AML-193 (cell line): ENCODE measurements at regions not wholly inside any gene's neighbourhood (a gene's known extent, or its start where the extent isn't known, plus 50 kb on each side); places are given as distances from the start of the nearest gene placed in this dataset.
A peak's percentile ranks its signal among the peaks of the same experiment; 100 is the strongest.

Experiments used
- DNase-seq, 2 experiments: peaks; one replicate each; lab custom pipeline; 2025; lab: John Stamatoyannopoulos, UW

GRCh38 chr6:166842607-166843006 lies 113.7 kb downstream of the RNASET2 start:
- no peak for DNase-seq

GRCh38 chr6:166841216-166841615 lies 115.1 kb downstream of the RNASET2 start:
- no peak for DNase-seq

DNA sequence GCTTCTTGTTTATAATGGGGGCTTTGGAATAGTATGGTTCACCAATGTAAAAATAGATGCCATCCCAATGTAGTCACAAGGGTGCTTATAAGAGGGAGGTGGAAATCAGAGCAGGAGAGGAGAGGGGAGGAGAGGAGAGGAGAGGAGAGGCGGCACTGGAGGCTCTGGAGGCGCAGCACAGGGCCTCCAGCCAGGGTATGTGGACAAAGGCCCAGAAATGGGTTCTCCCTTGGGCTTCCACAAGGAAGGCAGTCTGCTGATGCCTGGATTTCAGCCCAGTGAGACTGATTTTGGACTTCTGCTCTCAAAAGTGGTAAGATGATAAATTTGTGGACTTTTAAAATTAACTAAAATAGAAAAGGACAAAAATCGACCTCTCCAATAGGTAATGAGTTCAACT lies 116.8 kb downstream of the RNASET2 start:
- DNase-seq, result no peak

DNA sequence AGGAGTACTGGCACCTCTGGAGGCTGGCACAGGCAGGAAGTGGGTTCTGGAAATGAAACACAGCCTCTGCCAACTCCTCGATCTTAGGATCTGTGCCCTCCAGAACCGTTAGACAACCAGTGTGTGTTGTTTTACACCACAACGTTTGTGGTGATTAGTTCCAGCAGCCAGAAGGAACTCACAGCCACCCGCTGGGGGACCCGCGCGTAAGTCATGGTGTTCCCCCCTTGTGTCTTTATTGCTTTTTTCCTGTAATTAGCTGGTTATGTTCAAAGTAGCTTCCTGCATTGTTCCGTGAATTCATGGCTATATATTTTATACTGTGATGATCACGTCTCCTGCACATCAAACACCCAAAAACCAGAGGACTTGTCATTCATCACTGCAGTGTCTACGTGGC lies 117.4 kb downstream of the RNASET2 start:
- DNase-seq, result no peak

GRCh38 chr6:166836785-166837718 lies 119.3 kb downstream of the RNASET2 start:
- DNase-seq, result no peak

DNA sequence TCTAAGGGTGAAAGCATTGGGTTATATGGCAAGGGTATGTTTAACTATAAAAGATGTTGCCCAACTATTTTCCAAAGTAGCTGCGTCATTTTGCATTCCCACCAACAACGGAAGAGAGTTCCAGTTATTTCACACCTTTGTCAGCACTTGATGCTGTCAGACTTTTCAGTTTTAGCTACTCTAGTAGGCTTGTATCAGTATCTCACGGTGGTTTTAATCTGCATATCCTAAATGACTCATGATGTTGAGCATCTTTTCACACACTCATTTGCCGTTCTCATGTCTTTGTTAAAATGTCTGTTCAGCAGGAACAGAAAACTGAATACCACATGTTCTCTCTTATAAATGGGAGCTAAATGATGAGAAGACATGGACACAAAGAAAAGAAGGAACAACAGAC lies 122.3 kb downstream of the RNASET2 start:
- DNase-seq, result no peak

GRCh38 chr6:166830891-166831363 lies 125.4 kb downstream of the RNASET2 start:
- DNase-seq, result no peak

- DNase-seq, result peak; percentile 15 to 22
These were observed 126.0 kb downstream of the RNASET2 start for GRCh38 chr6:166830185-166830890.

DNA sequence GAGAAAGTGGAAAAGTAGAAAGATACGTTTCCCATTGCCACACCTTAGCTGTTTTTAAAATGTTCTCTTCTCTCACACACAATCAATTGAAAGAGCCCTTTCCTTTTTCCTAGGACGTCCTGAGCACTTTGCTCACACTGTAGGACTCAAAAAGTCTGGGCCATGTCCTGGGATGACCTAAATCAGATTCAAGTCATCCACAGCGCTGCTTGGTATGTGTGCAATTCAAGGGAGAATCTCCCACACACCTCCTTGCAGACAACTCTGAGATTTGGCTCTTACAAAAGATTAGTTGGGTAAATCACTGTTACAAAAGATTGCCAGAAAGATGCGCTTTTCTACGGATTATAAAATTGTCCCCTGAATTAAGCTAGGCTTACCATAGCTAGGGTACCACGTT lies 130.1 kb downstream of the RNASET2 start:
- DNase-seq, result no peak

- no peak for DNase-seq
These were observed 130.7 kb downstream of the RNASET2 start for GRCh38 chr6:166825553-166826145.

- DNase-seq, result no peak
These were observed 131.5 kb downstream of the RNASET2 start for GRCh38 chr6:166824880-166825250.

DNA sequence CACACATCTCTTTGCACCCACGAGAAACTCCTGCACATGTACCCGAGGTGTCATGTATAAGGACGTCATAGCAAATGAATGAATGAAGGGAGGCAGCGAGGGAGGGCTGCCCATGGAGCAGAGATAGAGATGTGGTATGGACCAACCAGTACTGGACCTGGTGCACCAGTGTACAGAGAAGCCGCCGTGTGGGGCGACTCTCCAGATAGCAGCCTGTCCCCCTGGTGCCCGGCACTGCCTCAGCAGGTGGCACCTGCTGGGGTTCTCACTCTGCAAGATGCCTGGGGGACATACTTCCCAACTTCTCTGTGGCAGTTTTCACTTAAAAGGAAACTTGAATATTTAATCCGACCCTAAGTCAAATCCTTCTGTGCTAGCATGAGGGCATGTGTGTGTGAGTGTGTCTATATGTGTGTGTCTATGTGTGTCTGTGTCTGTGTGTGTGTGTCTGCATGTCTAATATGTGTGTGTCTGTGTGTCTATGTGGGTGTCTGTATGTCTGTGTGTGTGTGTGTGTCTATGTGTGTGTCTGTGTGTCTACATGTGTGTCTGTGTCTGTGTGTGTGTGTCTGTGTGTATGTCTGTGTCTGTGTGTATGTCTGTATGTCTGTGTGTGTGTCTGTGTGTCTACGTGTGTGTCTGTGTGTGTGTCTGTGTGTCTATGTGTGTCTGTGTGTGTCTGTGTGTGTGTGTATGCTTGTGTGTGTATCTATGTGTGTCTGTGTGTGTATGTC lies 132.0 kb downstream of the RNASET2 start:
- no peak for DNase-seq

GRCh38 chr6:166822609-166823008 lies 133.7 kb downstream of the RNASET2 start:
- DNase-seq, result no peak

- no peak for DNase-seq
These were observed 135.9 kb downstream of the RNASET2 start for GRCh38 chr6:166820483-166820882.

GRCh38 chr6:166820070-166820469 lies 136.3 kb downstream of the RNASET2 start:
- no peak for DNase-seq

DNA sequence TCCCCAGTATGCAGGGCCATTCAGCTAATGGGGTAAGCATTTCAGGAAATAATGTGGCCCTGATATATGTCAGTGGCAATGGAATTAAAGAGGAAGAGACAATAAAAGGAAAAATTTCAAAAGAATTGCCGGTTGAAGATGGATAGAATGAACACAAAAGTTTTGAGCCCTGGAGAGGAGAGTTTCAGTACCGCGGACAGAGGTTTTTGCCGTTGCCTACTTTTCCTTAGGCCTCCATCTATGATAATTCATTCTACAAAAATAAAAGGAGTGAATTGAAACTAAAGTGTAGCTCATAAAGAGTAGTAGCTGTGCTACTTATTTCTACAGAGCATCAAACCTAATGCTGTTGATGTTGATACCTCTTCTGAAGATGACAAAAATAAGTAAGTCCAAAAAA lies 140.7 kb downstream of the RNASET2 start:
- DNase-seq, result peak in 1 of 2 experiments; percentile 7

- no peak for DNase-seq
These were observed 142.0 kb downstream of the RNASET2 start for GRCh38 chr6:166814390-166814789.

DNA sequence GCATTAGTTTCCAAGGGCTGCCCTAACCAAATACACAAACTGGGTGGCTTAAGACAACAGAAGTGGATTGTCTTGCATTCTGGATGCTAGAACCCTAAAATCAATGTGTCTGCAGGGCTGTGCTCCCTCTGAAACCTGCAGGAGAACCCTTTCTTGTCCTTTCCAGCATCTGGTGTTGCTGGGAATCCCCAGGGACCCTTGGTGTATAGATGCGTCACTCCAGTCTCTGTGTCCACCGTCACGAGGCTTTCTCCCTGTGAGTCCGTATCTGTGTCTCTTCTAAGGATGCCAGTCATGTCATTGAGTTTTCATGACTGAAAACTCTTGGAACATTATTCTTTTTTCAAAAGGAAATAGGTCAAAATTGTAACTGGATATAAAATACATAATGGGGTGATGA lies 142.9 kb downstream of the RNASET2 start:
- DNase-seq, result no peak

DNA sequence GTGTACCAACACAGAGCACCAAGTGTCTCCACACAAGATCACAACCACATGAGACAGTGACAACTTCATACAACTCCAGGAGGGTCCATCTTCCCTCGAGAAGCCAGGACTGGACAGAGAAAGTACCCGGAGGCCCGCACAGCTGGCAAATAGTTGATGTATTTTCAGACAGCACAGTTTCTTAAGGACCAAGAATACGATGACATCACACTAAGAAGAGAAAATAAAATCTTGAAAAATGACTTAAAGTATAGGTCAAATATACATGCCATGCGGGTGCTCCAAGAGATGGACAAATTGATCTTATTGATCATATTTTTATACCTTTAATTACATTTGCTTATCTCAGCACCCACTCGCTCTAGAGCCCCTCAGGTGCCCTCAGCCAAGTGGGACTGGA lies 145.5 kb downstream of the RNASET2 start:
- DNase-seq, result no peak

DNA sequence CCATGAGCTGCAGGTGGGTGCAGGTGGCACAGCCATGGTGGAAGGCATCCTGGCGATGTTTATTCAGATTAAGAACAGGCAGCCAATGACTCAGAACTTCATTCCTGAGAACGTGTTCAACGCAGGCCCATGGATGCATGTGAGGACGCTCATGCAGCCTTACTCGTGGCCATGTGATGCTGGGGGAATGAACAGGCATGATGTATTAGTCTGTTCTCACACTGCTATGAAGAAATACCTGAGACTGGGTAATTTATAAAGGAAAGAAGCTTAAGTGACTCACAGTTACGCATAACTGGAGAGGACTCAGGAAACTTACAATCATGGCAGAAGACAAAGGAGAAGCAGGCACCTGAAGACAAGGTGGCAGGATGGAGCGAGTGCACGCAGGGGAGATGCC lies 146.6 kb downstream of the RNASET2 start:
- DNase-seq, result no peak

- no peak for DNase-seq
These were observed 149.2 kb downstream of the RNASET2 start for GRCh38 chr6:166806962-166807757.
